ENCODE measurements at regions not wholly inside any gene's neighbourhood (a gene's known extent, or its start where the extent isn't known, plus 50 kb on each side); places are given as distances from the start of the nearest gene placed in this dataset.
"Not testable (repeated sequence)": the region's sequence is repeated elsewhere in the genome, so short reads cannot be mapped to it uniquely, and the experiment has no call there.

DNA sequence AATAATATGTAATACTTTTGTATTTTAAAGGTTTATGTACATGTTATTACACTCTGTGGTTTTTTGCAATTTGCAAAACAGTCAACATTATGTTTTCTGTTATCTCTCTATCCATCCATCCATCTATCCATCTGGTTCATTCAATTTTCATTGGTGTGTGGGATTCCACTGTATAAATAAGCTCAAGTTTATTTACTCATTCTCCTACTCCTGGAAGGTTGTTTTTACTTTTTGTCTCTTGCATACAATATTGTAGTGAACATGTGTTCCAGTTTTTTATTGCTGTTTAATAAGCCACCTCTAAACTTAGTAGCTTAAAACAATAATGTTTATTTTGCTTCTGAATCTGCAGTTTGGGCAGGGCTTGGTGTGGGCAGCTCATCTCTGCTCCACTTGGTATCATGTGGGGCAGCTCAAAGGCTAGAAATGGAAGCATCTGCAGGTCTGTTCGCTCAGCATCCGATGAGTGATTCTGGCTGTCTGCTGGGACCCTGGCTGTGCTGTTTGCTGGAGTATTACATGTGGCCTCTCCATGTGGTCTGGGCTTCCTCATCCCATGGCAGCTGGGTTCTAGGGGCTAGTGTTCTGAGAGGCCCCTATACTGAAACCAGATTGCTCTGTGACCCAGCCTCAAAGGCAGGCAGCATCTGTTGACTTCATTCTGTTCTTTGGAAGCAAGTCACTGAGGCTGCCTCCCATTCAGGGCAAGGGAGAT is 98.8 kb downstream of the SLC25A47 start:
- Mint-ChIP-seq H3K4me3 (no peak overlapping the region), H3K27ac (no peak overlapping the region), H3K27me3 (ENCODE audit: low read depth) (no peaks in the 10 kb centered on the region), H3K4me1 (ENCODE audit: low read depth) (peaks cover 7% of the 10 kb centered on the region), H3K36me3 (ENCODE audit: low read depth) (no peaks in the 10 kb centered on the region), H3K9me3 (no peaks in the 10 kb centered on the region)
- DNase-seq (ENCODE audit: low spot score), result no peak

DNA sequence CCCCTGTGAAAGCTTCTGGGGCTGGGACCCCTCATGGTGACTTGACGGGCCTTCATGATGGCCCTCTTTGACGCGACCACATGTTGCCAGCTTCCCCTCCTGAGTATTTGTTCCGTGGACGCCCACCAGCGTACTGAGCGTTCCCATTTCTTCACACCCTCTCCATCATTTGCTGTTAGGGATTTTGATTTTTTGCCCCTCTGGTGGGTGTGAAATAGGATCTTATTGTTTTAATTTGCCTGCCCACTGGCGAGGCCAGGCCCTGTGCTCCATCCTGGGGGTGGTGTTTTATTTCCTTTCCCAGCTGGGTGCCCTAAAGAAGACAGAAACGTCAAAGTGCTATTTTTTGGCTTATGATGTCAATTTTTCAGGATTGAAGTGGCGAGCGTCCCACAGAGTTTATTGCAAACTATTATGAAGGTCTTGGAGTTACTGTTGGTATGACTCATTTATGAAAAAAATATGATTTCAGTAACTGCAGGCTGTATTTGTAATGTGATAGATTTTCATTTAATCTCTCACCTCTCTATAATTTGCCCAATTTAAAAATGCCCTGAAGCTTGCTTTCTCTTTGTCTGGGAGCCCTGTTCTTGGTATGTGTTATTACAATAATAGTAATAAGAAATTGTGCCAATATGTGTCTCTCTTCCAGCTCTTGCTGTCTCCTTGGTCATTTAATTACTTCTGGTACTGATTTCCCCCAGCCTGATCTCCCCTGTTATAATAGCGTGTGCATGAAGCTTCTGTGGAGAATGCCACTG is 99.6 kb downstream of the SLC25A47 start:
- no peaks in the 10 kb centered on the region for H3K27me3 Mint-ChIP-seq (ENCODE audit: low read depth)

DNA sequence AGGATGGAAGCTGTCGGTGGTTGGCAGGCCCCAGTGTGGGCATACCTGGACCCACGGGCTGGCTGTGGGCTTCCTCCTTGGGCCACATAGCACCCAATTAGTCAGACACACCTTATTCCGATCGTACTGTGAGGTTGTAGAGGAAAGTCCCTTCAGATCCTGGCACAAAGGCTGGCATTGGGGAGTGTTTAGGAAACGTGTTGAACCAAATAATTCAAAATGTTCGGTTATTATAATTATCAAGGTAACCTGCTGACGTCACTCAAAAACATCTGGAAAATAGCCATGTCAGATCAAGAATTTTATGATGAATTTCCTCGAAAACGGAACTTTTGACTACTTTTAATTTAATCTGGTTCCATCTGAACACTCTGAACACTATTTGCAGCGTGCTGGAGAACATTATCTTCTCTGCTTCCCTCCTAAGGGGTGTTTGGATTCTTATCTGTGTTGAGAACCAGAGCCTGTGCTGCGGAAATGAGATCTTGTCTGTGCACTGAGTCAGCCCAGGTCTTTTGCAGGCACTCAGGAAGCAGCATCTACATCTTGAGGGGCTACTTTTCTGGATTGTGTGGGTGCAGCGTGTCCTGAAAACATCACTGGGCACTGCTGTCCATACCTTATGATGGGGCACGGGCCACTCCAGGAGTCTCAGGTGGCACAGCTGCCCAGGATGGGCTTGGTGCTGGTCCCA is 100.3 kb downstream of the SLC25A47 start:
- no peak for DNase-seq (ENCODE audit: low spot score)
- Mint-ChIP-seq H3K36me3 (ENCODE audit: low read depth) (no peaks in the 10 kb centered on the region), H3K4me3 (no peak overlapping the region), H3K4me1 (ENCODE audit: low read depth) (peaks cover 7% of the 10 kb centered on the region), H3K9me3 (no peaks in the 10 kb centered on the region), H3K27me3 (ENCODE audit: low read depth) (no peaks in the 10 kb centered on the region), H3K27ac (no peak overlapping the region)

More for the DNA sequence above, 99.6 kb downstream of the SLC25A47 start:
- H3K4me3 Mint-ChIP-seq, result no peak overlapping the region
- H3K9me3 Mint-ChIP-seq, result no peaks in the 10 kb centered on the region
- DNase-seq (ENCODE audit: low spot score), result no peak
- no peak overlapping the region for H3K27ac Mint-ChIP-seq
- H3K36me3 Mint-ChIP-seq (ENCODE audit: low read depth), result no peaks in the 10 kb centered on the region
- peaks cover 7% of the 10 kb centered on the region for H3K4me1 Mint-ChIP-seq (ENCODE audit: low read depth)

DNA sequence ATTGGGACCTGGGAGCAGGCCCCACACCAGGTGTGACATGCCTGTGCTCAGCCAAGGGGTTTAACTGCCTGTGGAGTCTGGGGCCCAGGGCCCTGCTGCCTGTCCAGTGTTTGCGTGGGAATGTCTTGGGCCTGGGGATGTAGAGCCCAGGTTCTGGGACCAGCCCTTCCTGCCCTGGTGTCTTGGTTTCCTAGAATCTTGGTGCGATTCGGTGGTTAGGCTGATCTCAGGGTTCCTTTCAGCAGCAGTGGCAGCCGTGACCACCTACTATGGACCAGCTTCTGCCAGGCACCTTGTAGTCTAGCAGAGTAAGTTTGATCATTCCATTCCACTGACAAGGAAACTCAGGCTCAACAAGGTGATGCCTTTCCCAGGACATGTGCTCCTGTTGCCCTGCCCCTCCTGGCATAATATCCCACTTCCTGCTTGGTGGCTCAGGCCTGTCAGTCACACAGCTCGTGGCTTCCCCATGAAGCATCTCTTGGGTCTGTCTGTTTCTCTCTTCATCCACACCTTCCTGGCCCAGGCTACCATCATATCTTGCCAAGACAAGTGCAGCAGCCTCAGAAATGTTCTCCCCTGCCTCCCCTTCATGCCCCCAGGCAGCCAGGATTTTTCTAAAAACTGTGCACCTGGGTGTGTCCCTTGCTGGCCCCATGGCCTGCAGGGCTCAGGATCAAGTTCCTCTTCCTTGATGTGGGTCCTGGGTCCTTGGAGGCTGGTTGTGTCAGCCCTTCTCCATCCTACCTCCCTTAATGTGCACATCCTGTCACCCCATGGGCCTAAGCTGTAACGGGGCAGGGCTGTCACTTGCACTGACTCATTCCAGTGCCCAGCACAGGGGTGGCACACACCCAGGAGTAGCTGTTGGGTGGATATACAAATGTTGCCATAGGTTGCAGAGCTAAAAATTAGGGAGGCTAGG is 101.6 kb downstream of the SLC25A47 start:
- DNase-seq (ENCODE audit: low spot score), result no peak
- H3K4me3 Mint-ChIP-seq, result no peak overlapping the region
- H3K9me3 Mint-ChIP-seq, result no peaks in the 10 kb centered on the region
- H3K27ac Mint-ChIP-seq, result peak overlapping the region; percentile 58
- H3K27me3 Mint-ChIP-seq (ENCODE audit: low read depth), result no peaks in the 10 kb centered on the region
- H3K36me3 Mint-ChIP-seq (ENCODE audit: low read depth), result no peaks in the 10 kb centered on the region
- H3K4me1 Mint-ChIP-seq (ENCODE audit: low read depth), result peaks cover 7% of the 10 kb centered on the region

DNA sequence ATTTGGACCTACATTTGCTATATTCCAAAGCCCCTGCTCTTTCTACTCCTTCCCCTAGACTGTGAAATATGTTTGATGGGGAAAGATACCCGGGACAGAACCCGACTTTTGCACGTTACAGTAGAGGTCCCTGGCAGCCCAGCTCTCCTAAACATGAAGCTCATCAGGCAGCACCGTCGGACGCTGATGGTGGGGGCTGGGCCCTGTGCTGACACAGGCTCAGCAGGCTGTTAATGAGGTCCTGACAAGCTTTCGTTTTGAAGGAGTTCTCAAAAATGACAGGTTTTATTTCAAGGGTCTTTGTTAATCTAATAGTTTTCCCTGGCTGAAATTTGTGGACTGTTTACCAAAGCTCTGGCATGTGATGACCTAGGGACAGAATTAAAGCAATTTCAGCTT is 102.3 kb downstream of the SLC25A47 start:
- Mint-ChIP-seq H3K27ac (no peak overlapping the region), H3K4me3 (no peak overlapping the region), H3K9me3 (no peaks in the 10 kb centered on the region), H3K27me3 (ENCODE audit: low read depth) (no peaks in the 10 kb centered on the region), H3K4me1 (ENCODE audit: low read depth) (peaks cover 7% of the 10 kb centered on the region), H3K36me3 (ENCODE audit: low read depth) (no peaks in the 10 kb centered on the region)
- no peak for DNase-seq (ENCODE audit: low spot score)

DNA sequence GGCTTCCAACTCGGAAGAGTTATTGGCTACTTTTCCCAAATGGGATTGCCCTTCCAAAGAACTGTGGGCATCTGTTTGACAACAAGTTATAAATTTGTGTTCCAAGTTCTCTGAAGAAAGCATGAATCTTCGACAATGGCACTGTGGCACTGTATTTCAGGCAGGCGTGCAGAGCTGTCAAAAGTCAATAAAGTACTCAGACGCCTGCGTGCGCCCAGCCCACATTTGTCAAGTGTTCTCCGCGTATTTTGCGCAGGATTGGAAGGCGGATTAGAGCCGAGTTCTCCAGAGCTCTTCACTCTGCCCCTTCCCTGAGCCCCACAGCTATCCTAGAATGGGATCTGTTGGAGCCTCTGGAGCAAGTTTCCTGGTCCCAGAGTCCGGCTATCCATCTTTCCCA is 103.2 kb downstream of the SLC25A47 start:
- H3K4me3 Mint-ChIP-seq, result no peak overlapping the region
- H3K4me1 Mint-ChIP-seq (ENCODE audit: low read depth), result peaks cover 7% of the 10 kb centered on the region
- no peak for DNase-seq (ENCODE audit: low spot score)
- no peaks in the 10 kb centered on the region for H3K9me3 Mint-ChIP-seq
- H3K27ac Mint-ChIP-seq, result no peak overlapping the region
- H3K36me3 Mint-ChIP-seq (ENCODE audit: low read depth), result no peaks in the 10 kb centered on the region
- H3K27me3 Mint-ChIP-seq (ENCODE audit: low read depth), result no peaks in the 10 kb centered on the region

DNA sequence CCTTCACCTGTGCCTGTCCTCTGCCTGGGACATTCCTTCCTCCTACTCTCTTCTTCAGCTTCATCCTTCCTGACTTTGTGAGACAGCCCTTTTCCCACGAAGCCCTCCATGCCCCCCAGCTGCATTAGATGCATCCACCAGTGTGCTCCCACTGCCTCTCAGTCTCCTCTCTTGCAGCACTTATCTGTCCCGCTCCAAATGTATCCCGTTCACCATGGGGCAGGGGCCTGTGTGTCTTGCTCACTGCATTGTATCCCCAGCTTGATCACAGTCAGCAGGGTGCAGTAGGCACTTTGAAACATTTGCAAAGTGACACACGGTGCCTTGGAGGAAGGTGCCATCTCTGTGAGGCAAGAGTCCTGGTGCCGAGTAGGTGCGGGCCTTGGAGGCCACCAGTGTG is 104.0 kb downstream of the SLC25A47 start:
- no peaks in the 10 kb centered on the region for H3K27me3 Mint-ChIP-seq (ENCODE audit: low read depth)
- no peaks in the 10 kb centered on the region for H3K36me3 Mint-ChIP-seq (ENCODE audit: low read depth)
- H3K9me3 Mint-ChIP-seq, result no peaks in the 10 kb centered on the region
- H3K4me1 Mint-ChIP-seq (ENCODE audit: low read depth), result peaks cover 7% of the 10 kb centered on the region
- no peak overlapping the region for H3K27ac Mint-ChIP-seq
- H3K4me3 Mint-ChIP-seq, result no peak overlapping the region
- DNase-seq (ENCODE audit: low spot score), result no peak

DNA sequence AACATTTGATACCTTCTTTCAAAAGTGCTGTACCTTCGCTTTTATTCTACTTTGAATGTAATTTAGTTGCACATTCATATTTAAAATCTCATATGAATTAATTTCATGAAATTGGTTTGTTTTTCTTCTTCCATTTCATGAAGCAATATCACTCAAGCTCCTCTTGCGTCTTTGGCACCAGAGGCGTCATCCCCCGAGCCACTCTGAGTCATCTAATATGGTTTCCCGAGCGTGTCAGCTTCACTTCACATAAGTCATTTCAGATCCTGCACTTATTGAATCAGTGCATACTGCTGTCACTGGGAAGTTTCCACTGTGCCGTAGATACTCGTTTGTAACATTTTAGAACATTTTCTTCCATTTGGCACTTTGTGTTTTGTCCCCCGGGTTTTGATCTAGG is 105.6 kb downstream of the SLC25A47 start:
- no peak for DNase-seq (ENCODE audit: low spot score)
- no peaks in the 10 kb centered on the region for H3K9me3 Mint-ChIP-seq
- H3K4me1 Mint-ChIP-seq (ENCODE audit: low read depth), result peaks cover 9% of the 10 kb centered on the region
- no peak overlapping the region for H3K4me3 Mint-ChIP-seq
- no peaks in the 10 kb centered on the region for H3K27me3 Mint-ChIP-seq (ENCODE audit: low read depth)
- H3K36me3 Mint-ChIP-seq (ENCODE audit: low read depth), result no peaks in the 10 kb centered on the region
- no peak overlapping the region for H3K27ac Mint-ChIP-seq

DNA sequence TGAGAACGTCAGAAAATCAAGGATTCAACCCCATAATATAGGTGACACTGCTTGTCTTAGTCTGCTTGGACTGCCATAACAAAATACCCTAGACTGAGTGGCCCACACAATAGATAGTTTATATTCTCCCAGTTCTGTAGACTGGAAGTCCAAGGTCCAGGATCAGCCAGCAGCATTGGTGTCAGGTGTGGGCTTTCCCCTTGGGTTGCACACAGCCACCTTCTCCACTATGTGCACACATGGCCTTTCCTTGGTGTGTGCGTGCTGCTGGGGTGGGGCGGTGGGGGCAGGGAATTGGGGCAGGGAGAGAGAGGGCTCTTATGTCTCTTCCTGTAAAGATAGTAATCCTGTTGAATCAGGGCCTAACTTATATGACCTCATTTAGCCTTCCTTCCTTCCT is 106.4 kb downstream of the SLC25A47 start:
- Mint-ChIP-seq H3K27ac (no peak overlapping the region), H3K27me3 (ENCODE audit: low read depth) (no peaks in the 10 kb centered on the region), H3K36me3 (ENCODE audit: low read depth) (no peaks in the 10 kb centered on the region), H3K4me3 (no peak overlapping the region), H3K9me3 (no peaks in the 10 kb centered on the region), H3K4me1 (ENCODE audit: low read depth) (peaks cover 12% of the 10 kb centered on the region)
- no peak for DNase-seq (ENCODE audit: low spot score)

DNA sequence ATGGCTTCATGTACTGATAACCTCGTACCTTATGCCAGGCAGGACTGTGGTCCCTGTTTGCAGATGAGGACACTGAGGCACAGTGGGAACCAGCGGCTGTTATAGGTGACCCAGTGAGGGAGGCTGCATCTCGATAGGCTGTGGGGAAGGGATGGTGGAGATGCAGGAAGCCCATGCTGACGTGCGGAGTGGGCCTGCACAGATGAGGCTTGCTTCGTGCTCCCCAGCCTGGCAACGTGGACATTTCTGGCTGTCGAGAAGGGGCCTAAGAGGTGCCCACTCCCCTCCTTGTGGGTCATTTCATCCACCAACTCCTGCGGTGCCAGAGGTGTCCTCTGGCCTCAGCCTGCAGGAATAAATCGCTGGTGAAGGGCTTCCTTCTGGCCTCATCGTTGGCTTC is 107.4 kb downstream of the SLC25A47 start:
- no peak for DNase-seq (ENCODE audit: low spot score)
- H3K27me3 Mint-ChIP-seq (ENCODE audit: low read depth), result no peaks in the 10 kb centered on the region
- H3K36me3 Mint-ChIP-seq (ENCODE audit: low read depth), result no peaks in the 10 kb centered on the region
- no peaks in the 10 kb centered on the region for H3K9me3 Mint-ChIP-seq
- no peak overlapping the region for H3K4me3 Mint-ChIP-seq
- peaks cover 4% of the 10 kb centered on the region for H3K4me1 Mint-ChIP-seq (ENCODE audit: low read depth)
- H3K27ac Mint-ChIP-seq, result no peak overlapping the region

DNA sequence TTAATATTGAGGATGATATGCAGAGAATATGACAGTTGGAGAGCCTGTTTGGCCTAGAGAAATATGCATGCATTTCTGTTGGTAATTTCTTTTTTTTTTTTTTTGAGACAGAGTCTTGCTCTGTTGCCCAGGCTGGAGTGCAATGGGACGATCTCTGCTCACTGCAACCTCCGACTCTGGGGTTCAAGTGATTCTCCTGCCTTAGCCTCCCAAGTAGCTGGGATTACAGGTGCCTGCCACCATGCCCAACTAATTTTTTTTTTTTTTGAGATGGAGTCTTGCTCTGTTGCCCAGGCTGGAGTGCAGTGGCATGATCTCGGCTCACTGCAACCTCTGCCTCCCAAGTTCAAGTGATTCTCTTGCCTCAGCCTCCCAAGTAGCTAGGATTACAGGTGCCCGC is 108.3 kb downstream of the SLC25A47 start:
- DNase-seq (ENCODE audit: low spot score); H3K4me1 Mint-ChIP-seq (ENCODE audit: low read depth); H3K9me3 Mint-ChIP-seq; H3K4me3 Mint-ChIP-seq; H3K36me3 Mint-ChIP-seq (ENCODE audit: low read depth); H3K27ac Mint-ChIP-seq; H3K27me3 Mint-ChIP-seq (ENCODE audit: low read depth): not testable (repeated sequence)

DNA sequence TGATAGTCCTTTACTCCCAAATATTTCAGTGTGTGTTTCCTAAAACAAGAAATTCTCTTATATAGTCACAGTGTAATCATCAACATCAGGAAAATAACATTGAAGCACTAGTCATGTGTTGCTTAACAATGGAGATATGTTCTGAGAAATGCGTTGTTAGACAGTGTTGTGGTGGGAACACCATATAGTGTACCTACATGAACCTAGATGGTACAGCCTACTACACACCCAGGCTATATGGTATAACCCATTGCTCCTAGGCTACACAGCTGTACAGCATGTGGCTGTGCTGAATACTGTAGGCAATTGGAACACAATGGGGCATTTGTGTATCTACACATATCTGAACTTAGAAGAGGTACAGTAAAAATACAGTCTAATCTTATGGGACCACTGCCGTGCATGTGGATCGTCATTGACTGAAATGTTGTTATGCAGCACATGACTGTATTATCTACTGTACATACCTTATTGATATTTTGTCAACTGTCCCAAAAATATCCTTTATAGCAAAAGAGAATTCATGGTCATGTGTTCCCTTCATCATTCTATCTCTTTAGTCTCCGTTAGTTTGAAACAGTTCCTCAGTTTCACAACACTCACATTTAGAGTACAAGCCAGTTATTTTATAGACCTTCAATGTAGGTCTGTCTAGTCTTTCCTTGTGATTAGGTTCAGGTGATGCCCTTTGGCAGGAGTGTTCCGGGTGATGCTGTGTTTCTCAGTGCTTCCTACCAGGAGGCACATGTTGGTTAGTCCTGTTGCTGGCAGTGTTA is 109.7 kb downstream of the SLC25A47 start:
- no peak for DNase-seq (ENCODE audit: low spot score)
- Mint-ChIP-seq H3K27ac (no peak overlapping the region), H3K9me3 (no peaks in the 10 kb centered on the region), H3K27me3 (ENCODE audit: low read depth) (no peaks in the 10 kb centered on the region), H3K36me3 (ENCODE audit: low read depth) (no peaks in the 10 kb centered on the region), H3K4me3 (no peak overlapping the region), H3K4me1 (ENCODE audit: low read depth) (peaks cover 4% of the 10 kb centered on the region)

DNA sequence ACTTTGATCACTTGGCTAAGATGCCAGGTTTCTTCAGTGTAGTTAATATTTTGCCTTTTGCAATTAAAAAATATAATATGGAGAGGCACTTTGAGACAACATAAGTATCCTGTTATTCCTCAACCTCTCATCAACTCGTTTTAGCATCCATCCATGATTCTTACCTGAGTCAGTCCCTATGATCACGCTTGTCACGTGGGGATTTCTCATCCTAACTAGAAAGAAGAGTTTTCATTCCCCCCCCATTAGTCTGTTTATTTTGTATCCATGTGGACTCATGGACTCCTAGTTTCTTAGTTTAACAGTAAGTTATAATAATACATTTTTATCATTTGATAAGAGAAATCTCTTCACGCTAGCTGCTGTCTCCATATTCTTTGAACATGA is 110.3 kb downstream of the SLC25A47 start:
- no peak for DNase-seq (ENCODE audit: low spot score)
- H3K9me3 Mint-ChIP-seq, result no peaks in the 10 kb centered on the region
- H3K27me3 Mint-ChIP-seq (ENCODE audit: low read depth), result no peaks in the 10 kb centered on the region
- peaks cover 4% of the 10 kb centered on the region for H3K4me1 Mint-ChIP-seq (ENCODE audit: low read depth)
- no peaks in the 10 kb centered on the region for H3K36me3 Mint-ChIP-seq (ENCODE audit: low read depth)
- no peak overlapping the region for H3K27ac Mint-ChIP-seq
- H3K4me3 Mint-ChIP-seq, result no peak overlapping the region

Measured in T-helper 2 cell treated with Interferon-gamma antibody and Interleukin-4, amounts not matched to agents 5 μg/mL and 100 μg/mL, for 36 hours (primary cell).